KMS-11 (cell line): ENCODE measurements at regions not wholly inside any gene's neighbourhood (a gene's known extent, or its start where the extent isn't known, plus 50 kb on each side); places are given as distances from the start of the nearest gene placed in this dataset.

Experiments
- H2AFZ ChIP-seq: fragments of 200-600 bp; sonication (generic); 2 replicates; pipeline ENCODE4 v1.6.1; 2016; ENCODE audit warnings: antibody characterized with exemption, mixed run types, low read depth
- H3K27ac ChIP-seq: fragments of 200-600 bp; sonication (generic); 2 replicates; pipeline ENCODE4 v1.6.1; 2016; ENCODE audit warnings: mild to moderate bottlenecking, mixed run types
- H3K27me3 ChIP-seq: fragments of 200-600 bp; sonication (generic); 2 replicates; pipeline ENCODE4 v1.6.1; 2017; ENCODE audit warnings: mild to moderate bottlenecking, low read depth, mixed run types, moderate library complexity; ENCODE audit not compliant: insufficient read depth
- H3K36me3 ChIP-seq: fragments of 200-600 bp; sonication (generic); 2 replicates; pipeline ENCODE4 v1.6.1; 2017; ENCODE audit warnings: mild to moderate bottlenecking, mixed run types; ENCODE audit not compliant: insufficient read depth
- H3K4me1 ChIP-seq: fragments of 200-600 bp; sonication (generic); 2 replicates; pipeline ENCODE4 v1.6.1; 2016; ENCODE audit warnings: mild to moderate bottlenecking, low read depth, mixed run types; ENCODE audit not compliant: poor library complexity, severe bottlenecking
- H3K4me2 ChIP-seq: fragments of 200-600 bp; sonication (generic); 2 replicates; pipeline ENCODE4 v1.7.0; 2016; ENCODE audit warnings: mild to moderate bottlenecking, mixed run types
- H3K4me3 ChIP-seq: fragments of 200-600 bp; sonication (generic); IDR thresholded peaks from 2 replicates; pipeline ENCODE4 v1.6.1; 2017; ENCODE audit warnings: low read depth, low read length, mixed read lengths; ENCODE audit not compliant: insufficient read depth
- H3K79me2 ChIP-seq: fragments of 200-600 bp; sonication (generic); 2 replicates; pipeline ENCODE4 v1.6.1; 2016; ENCODE audit warnings: low read depth, mixed run types; ENCODE audit not compliant: insufficient read depth
- H3K9ac ChIP-seq: fragments of 200-600 bp; sonication (generic); 2 replicates; pipeline ENCODE4 v1.6.1; 2016; ENCODE audit warnings: mild to moderate bottlenecking, mixed run types
- H4K20me1 ChIP-seq: fragments of 200-600 bp; sonication (generic); 2 replicates; pipeline ENCODE4 v1.6.1; 2016; ENCODE audit warnings: mild to moderate bottlenecking, mixed run types; ENCODE audit not compliant: insufficient read depth
- TF ChIP-seq, protein P1 (sequence below): fragments of 200-600 bp; sonication (generic); conservative IDR thresholded peaks from 2 replicates; pipeline ENCODE4 v1.6.1; 2017; ENCODE audit warnings: low read depth, mild to moderate bottlenecking, antibody characterized with exemption, low read length, moderate library complexity, mixed read lengths

DNA sequence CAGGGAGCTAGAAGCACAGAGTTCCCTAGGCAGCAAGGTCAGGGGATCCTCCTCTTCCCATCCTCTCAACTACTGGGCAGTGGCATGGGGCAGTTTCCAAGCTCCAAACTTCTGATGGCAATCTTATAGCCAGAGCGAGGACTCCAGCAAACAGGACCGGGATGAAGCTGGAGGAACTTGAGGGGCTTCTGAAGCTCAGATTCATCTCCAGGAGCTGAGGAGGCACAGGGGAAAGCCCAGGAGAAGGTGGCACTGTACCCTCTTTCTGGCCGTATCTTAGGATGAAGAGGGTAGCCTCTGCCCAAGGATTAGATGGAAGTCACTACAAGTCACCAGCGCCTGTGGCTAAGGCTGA lies 50.0 kb upstream of the RPL38 start:
- no peak overlapping the region for H3K9ac ChIP-seq
- H3K27me3 ChIP-seq, result peaks cover 70% of the 10 kb centered on the region; the same call in 1 of the 2 replicates
- no peak overlapping the region for H3K27ac ChIP-seq

More for the DNA sequence above, 50.0 kb upstream of the RPL38 start:
- H2AFZ ChIP-seq, result no peak overlapping the region
- no peaks in the 10 kb centered on the region for H3K36me3 ChIP-seq
- no peaks in the 10 kb centered on the region for H3K4me1 ChIP-seq
- no peaks in the 10 kb centered on the region for H4K20me1 ChIP-seq
- TF ChIP-seq, protein P1, sequence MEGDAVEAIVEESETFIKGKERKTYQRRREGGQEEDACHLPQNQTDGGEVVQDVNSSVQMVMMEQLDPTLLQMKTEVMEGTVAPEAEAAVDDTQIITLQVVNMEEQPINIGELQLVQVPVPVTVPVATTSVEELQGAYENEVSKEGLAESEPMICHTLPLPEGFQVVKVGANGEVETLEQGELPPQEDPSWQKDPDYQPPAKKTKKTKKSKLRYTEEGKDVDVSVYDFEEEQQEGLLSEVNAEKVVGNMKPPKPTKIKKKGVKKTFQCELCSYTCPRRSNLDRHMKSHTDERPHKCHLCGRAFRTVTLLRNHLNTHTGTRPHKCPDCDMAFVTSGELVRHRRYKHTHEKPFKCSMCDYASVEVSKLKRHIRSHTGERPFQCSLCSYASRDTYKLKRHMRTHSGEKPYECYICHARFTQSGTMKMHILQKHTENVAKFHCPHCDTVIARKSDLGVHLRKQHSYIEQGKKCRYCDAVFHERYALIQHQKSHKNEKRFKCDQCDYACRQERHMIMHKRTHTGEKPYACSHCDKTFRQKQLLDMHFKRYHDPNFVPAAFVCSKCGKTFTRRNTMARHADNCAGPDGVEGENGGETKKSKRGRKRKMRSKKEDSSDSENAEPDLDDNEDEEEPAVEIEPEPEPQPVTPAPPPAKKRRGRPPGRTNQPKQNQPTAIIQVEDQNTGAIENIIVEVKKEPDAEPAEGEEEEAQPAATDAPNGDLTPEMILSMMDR, result no peak
- no peak overlapping the region for H3K4me3 ChIP-seq
- no peak overlapping the region for H3K4me2 ChIP-seq
- H3K79me2 ChIP-seq, result no peaks in the 10 kb centered on the region
